Fibroblast of the aortic adventitia (primary cell): ENCODE measurements at regions not wholly inside any gene's neighbourhood (a gene's known extent, or its start where the extent isn't known, plus 50 kb on each side); places are given as distances from the start of the nearest gene placed in this dataset.
A peak's percentile ranks its signal among the peaks of the same experiment; 100 is the strongest.

Experiments used
- DNase-seq: peaks from one replicate; pipeline ENCODE4 v3.0.0-alpha.2; 2010; ENCODE audit warnings: low read depth
- H3K4me3 ChIP-seq: 2 replicates; pipeline ENCODE4 v1.5.1; 2011; ENCODE audit warnings: low read depth, mild to moderate bottlenecking, control low read depth, low read length, moderate library complexity
- CTCF ChIP-seq: IDR thresholded peaks from 2 replicates; pipeline ENCODE4 v1.5.1; 2011; ENCODE audit warnings: mild to moderate bottlenecking, low read length, control low read depth, inconsistent platforms; ENCODE audit not compliant: insufficient read depth

- H3K4me3 ChIP-seq: no peak overlapping the region
- no peak for DNase-seq
- no peak for TF ChIP-seq CTCF
Observed at GRCh38 chr2:64205415-64205814, 61.2 kb upstream of the PELI1 start.

GRCh38 chr2:64207573-64207972 is 63.4 kb upstream of the PELI1 start:
- no peak for TF ChIP-seq CTCF
- no peak overlapping the region for H3K4me3 ChIP-seq
- DNase-seq: no peak

GRCh38 chr2:64210816-64211215 is 66.6 kb upstream of the PELI1 start:
- H3K4me3 ChIP-seq: no peak overlapping the region
- no peak for TF ChIP-seq CTCF
- DNase-seq: no peak

- no peak for DNase-seq
- no peak overlapping the region for H3K4me3 ChIP-seq
- no peak for TF ChIP-seq CTCF
Observed at GRCh38 chr2:64211276-64211921, 67.2 kb upstream of the PELI1 start.

- DNase-seq: peak; percentile 70
- no peak overlapping the region for H3K4me3 ChIP-seq
- TF ChIP-seq CTCF: no peak
Observed at GRCh38 chr2:64212346-64212745, 68.1 kb upstream of the PELI1 start.

- peak; percentile 31 for DNase-seq
- TF ChIP-seq CTCF: no peak
- no peak overlapping the region for H3K4me3 ChIP-seq
Observed at GRCh38 chr2:64212801-64213321, 68.6 kb upstream of the PELI1 start.
